ENCODE measurements at regions not wholly inside any gene's neighbourhood (a gene's known extent, or its start where the extent isn't known, plus 50 kb on each side); places are given as distances from the start of the nearest gene placed in this dataset.

GRCh38 chr5:68433923-68434879, 218.6 kb downstream of the PIK3R1 start:
- peak; percentile 95 for DNase-seq

DNA sequence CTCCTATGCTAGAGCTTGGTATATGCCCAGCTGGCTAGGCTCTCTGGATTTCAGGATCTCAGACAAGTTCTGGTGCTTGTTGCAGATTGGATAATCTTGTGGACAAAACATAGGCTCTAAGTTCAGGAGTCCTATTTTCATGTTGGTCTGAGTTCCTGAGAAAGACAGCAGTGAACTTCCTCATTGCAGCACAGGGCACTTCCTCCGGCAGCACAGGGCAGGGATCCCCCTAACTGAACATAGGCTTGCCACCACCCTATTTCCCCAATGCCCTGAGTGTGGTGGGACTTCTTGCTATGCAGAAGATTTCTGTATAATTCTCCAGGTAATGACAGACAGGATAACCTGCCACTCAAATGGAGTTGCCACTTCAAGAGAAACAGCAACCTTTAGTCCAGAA, 220.1 kb downstream of the PIK3R1 start:
- no peak for DNase-seq

- DNase-seq = no peak
Observed at GRCh38 chr5:68436686-68437520, 221.3 kb downstream of the PIK3R1 start.

DNA sequence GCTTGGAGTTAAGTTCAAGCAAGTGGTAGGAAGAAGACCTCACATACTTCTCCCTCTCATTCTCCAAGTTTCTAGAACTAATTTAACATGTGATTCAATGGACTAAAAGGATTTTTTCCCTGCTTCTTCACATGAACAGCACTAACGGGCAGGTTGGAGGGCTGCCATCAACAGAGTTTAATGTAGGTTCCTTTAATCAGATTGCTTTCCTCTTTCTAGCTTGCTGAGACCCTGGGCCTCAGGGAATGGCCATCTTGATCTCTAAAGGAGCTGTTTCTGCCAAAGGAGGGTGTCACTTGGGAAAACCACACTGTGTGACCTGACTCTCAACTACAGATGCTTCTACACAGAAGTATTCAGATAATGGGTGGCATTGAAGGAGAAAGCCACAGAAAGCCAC, 223.3 kb downstream of the PIK3R1 start:
- no peak for DNase-seq

DNA sequence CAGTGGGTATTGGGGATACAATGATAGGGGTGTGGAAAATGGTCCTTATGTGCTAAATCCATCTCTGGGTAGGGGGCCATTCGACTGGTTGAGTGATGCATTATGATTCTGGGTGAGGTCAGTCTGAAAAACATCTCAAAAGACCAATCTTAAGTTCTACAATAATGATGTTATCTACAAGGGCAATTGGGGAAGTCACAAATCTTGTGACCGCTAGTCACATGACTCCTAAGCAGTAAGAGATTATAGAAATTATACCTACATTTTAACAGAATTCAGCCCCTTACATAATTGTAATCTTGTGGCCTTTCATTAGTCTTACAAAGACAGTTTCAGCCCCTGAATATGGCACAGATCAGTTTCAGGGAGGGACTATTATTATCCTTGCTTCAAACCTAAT, 224.7 kb downstream of the PIK3R1 start:
- DNase-seq = no peak

DNA sequence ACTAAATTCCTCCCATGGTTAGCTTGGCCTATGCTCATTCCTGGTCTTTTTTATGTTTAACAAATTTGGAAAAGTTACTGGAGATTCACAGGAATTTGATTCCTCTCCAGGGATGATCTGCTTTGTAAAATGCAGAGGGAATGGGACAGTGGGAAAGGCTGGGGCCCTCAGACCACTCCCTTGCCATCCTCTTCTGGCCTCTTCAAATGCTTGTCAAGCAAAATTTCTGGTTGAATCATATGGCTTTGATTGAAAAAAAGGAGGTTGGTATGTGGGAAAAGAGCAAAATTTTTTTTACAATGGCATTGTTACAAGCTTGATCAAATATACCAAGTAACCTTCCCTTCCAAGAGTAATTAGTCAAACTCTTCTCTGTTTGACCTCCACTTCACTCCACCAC, 225.1 kb downstream of the PIK3R1 start:
- DNase-seq = no peak

DNA sequence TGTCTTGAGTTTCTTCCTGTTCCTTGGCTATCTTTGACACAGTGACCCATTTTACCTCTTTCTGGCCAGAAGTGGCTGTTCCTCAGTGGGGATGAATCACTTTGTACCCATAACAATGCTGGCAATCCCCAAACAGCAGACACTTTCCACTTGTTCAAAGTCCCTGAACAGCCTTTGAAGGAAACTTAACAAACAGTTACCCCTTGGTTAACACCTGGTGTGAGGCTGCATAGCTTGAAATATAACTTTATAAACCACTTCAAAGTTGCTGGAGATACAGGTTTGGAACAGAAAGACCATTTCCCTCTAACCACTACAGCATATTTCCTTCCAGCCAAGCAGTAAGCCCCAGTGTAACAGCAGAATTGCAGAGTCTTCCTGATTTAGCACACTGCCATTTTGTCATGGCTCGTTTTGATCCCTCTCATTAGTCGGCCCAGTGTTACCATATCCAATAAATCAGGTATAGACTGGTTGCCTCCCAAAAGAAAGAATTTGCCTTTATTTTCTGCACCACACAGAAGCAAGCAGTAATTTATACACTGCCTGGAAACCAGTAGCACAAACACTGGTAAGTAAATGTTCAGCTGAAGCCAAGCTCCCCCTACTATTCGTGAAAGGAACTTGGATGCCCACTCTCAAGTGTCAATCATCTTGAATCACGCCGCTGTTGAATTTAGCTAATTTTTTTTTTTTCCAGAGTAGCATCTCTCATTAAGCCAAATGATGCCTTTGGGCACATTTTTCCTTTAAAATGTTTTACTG, 225.9 kb downstream of the PIK3R1 start:
- DNase-seq = no peak

DNA sequence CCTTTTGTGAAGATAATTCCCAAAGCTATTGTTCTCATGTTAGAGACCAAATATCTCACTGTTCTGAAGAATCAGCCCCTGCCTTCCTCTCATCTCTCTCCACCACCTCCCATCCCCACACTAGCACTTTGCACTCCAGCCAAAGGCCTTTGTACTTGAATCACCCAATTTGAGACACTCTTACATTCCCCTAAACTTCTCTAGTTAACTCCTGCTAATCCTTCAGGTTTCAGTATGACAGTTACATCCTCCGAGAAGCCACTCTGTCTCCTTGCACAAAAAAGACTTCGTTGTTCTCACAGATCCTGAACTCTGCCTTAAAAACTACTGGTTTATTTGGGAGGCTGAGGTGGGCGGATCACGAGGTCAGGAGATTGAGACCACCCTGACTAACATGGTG, 227.5 kb downstream of the PIK3R1 start:
- no peak for DNase-seq

GRCh38 chr5:68444048-68444447, 228.5 kb downstream of the PIK3R1 start:
- DNase-seq = no peak

DNA sequence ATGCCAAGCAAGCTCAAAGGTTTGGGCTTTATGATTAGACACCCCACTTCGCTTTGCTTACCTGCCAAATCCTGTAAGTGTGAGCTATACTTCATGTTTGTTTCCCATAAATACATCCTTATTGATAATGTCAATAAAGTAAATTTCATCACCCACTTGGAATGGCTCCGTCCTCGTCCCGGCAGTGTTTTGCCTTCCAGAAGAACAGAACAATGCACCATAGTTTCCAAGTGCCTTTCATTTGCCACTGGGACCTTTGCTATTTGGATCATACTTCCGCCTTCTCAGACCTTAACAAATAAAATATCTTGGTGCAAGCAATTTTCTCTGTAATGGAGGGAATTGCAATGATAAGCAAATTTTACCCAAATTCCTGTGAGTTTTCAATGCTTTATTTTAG, 229.3 kb downstream of the PIK3R1 start:
- no peak for DNase-seq

- no peak for DNase-seq
Observed at GRCh38 chr5:68445257-68446069, 229.9 kb downstream of the PIK3R1 start.

DNA sequence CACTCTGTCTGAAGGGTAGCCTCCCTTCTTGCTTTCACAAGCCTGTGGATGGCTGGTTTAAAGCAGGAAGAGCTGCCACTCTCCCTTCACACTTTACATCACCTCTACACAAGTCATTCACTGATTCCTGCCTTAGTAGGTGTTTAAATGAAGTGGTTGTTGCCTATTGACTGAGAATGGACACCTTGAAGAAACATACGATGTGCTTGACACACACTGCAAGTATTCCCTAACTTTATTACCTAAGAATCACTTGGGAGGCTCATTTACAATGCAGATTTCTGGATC, 230.5 kb downstream of the PIK3R1 start:
- DNase-seq = no peak

DNA sequence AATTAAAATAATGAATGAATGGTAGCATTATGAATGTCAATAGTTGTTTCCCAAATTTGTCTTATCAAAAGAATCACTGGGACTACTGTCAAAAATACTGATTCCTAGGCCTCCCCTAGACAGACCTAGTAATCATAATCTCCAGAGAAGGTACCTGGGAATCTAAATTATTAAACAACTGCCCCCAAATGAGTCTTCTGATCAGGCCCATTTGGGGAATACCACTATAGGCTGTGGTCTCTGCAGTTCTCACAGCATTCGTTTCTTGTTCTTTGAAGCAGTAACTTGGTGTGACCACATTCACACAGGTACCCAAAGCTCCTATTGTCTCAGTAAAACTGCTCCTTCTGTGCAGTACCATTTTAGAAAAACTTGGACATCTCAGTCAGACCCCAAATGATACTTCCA, 230.9 kb downstream of the PIK3R1 start:
- no peak for DNase-seq

- DNase-seq = no peak
Observed at GRCh38 chr5:68447136-68447929, 231.8 kb downstream of the PIK3R1 start.

GRCh38 chr5:68449380-68449779, 233.8 kb downstream of the PIK3R1 start:
- no peak for DNase-seq

DNA sequence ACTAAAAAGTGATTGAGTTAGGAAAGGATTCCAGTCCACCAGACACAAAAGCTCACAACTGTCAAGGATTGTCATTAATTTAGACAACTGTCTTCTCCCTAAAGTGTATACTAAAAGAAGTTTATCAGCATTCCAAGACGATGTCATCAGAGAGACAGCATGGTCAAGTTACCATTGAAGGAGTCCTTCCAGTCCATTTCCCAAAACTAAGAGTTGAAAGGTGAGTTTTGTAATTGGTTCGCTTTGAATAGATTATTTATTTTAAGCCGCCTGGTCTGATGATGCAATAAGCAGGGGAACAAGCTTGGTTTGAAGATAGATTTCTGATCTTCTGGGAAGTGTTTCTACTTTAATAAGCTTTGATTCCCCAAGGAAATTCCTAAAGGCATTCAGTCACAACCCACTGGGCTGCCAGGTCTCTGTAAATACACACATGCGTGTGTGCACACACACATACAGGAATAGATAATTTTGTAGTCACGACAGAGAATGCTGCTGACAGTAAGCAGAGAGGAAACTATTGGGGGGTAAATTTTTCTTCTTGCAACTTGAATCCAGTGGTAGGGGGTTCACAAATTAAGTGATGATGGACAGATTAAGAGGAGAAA, 234.8 kb downstream of the PIK3R1 start:
- no peak for DNase-seq

GRCh38 chr5:68452286-68452685, 236.7 kb downstream of the PIK3R1 start:
- DNase-seq = no peak

- no peak for DNase-seq
Observed at GRCh38 chr5:68454172-68454571, 238.6 kb downstream of the PIK3R1 start.

DNA sequence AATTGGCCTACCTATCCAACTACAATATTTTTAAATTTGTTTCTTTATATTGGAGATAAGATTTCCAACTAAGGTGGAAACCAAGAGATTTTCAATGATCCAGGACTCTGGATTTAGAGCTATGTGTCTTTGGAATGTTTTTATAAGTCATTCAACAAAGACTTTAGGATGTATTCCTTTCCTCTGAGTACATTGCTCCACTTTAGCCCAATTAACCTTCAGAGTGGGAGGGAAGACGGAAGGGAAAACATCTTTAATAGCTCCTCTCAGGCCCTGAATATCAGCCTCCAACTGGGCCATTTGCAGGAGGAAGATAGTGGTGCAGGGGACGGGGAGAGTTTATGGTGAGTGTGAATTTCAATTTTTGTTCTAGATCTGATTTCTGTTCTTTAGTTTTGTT, 239.2 kb downstream of the PIK3R1 start:
- DNase-seq = no peak

GRCh38 chr5:68455216-68455615, 239.7 kb downstream of the PIK3R1 start:
- DNase-seq = no peak

GRCh38 chr5:68456756-68457217, 241.2 kb downstream of the PIK3R1 start:
- DNase-seq = no peak

Measured in amniotic stem cell (primary cell).